HEK293T (cell line): ENCODE measurements at regions not wholly inside any gene's neighbourhood (a gene's known extent, or its start where the extent isn't known, plus 50 kb on each side); places are given as distances from the start of the nearest gene placed in this dataset.

Source experiments
- BHLHE40 ChIP-seq: fragments of 450-650 bp; IDR thresholded peaks from 2 replicates; pipeline ENCODE4 v1.6.1; 2016; ENCODE audit warnings: mild to moderate bottlenecking, moderate library complexity, borderline replicate concordance
- ELF4 ChIP-seq: fragments of 450-650 bp; IDR thresholded peaks from 2 replicates; pipeline ENCODE4 v1.6.1; 2017; ENCODE audit warnings: antibody characterized with exemption
- FOXA1 ChIP-seq: fragments of 450-650 bp; IDR thresholded peaks from 2 replicates; pipeline ENCODE4 v1.6.1; 2016; ENCODE audit warnings: mild to moderate bottlenecking
- FOXK2 ChIP-seq: fragments of 450-650 bp; IDR thresholded peaks from 2 replicates; pipeline ENCODE4 v1.6.1; 2016; ENCODE audit warnings: mild to moderate bottlenecking
- FOXM1 ChIP-seq: fragments of 450-650 bp; IDR thresholded peaks from 2 replicates; pipeline ENCODE4 v1.6.1; 2017; ENCODE audit warnings: mild to moderate bottlenecking, borderline replicate concordance
- NFRKB ChIP-seq: fragments of 450-650 bp; IDR thresholded peaks from 2 replicates; pipeline ENCODE4 v1.6.1; 2016; ENCODE audit warnings: mild to moderate bottlenecking, moderate library complexity
- PKNOX1 ChIP-seq: fragments of 450-650 bp; IDR thresholded peaks from 2 replicates; pipeline ENCODE4 v1.6.1; 2016
- SP1 ChIP-seq: fragments of 450-650 bp; IDR thresholded peaks from 2 replicates; pipeline ENCODE4 v1.6.1; 2017
- SUZ12 ChIP-seq: fragments of 450-650 bp; IDR thresholded peaks from 2 replicates; pipeline ENCODE4 v1.6.1; 2016; ENCODE audit warnings: mild to moderate bottlenecking
- TARDBP ChIP-seq: fragments of 450-650 bp; IDR thresholded peaks from 2 replicates; pipeline ENCODE4 v1.6.1; 2016

DNA sequence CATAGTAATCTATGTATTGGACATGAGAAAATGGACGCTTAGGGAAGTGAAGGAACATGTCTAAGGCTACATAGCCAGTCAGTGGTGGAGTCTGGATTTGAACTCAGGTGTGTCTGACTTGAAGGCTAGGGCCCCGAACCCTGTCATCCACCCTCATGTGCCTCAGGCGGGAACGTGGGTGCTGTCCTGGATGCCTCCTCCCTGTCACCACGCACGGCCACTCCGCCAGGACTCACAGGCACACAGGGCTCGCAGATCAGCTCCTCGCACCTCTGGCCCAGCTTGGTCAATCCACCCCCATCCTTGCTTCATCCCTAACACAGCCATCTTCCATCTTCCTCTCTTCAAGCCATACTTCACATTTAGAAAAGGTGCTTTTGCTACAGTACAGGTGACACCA is 154.7 kb downstream of the KCNJ12 start:
- TF ChIP-seq TARDBP (no peak), ELF4 (no peak), SP1 (no peak), NFRKB (no peak), FOXA1 (no peak), SUZ12 (no peak), FOXM1 (no peak), FOXK2 (no peak), PKNOX1 (no peak), BHLHE40 (no peak)
